ENCODE measurements at regions not wholly inside any gene's neighbourhood (a gene's known extent, or its start where the extent isn't known, plus 50 kb on each side); places are given as distances from the start of the nearest gene placed in this dataset.

DNA sequence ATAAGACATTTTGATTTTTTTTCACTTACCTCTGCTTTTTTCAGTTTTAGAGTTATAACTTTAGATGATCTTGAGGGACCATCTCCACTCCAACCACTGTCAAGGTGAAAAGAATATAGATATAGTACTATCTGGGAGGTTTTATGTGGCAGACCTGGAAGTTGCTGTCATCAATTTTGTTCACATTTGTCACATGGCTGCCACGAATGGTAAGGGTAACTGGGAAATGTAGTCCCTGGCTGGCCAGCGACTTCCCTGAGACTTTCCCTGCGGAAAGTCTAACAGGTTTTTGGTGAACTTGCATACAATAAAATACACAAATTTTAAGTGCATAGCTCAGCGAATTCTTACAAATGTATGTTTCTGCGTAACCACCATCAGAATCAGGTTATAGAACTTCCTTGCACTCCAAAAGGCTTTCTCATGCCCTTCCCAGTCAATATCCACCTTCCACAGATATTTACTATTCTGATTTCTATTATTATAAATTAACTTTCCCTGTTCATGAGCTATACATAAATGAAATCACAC, 121.5 kb downstream of the MAT2B start:
- Mint-ChIP-seq H3K27me3 (peaks cover 0 to 5% (median 0%) of the 10 kb centered on the region in 5 donors), H3K4me3 (no peak overlapping the region), H3K36me3 (no peaks in the 10 kb centered on the region), H3K4me1 (no peaks in the 10 kb centered on the region), H3K9me3 (peaks cover 0 to 10% (median 0%) of the 10 kb centered on the region in 9 donors), H3K27ac (no peak overlapping the region)
- no peak for DNase-seq
- POLR2A ChIA-PET: no interaction called here
- no peak for ATAC-seq

- no peak overlapping the region for H3K4me3 Mint-ChIP-seq
- POLR2A ChIA-PET: no interaction called here
- H3K9me3 Mint-ChIP-seq: peaks cover 0 to 10% (median 1%) of the 10 kb centered on the region in 9 donors
- H3K36me3 Mint-ChIP-seq: no peaks in the 10 kb centered on the region
- peaks cover 0 to 1% (median 0%) of the 10 kb centered on the region in 4 donors for H3K4me1 Mint-ChIP-seq
- no peak for DNase-seq
- H3K27ac Mint-ChIP-seq: no peak overlapping the region
- peaks cover 3 to 16% (median 5%) of the 10 kb centered on the region in 5 donors for H3K27me3 Mint-ChIP-seq
- no peak for ATAC-seq
These were observed 126.4 kb downstream of the MAT2B start for GRCh38 chr5:163631856-163632255.

DNA sequence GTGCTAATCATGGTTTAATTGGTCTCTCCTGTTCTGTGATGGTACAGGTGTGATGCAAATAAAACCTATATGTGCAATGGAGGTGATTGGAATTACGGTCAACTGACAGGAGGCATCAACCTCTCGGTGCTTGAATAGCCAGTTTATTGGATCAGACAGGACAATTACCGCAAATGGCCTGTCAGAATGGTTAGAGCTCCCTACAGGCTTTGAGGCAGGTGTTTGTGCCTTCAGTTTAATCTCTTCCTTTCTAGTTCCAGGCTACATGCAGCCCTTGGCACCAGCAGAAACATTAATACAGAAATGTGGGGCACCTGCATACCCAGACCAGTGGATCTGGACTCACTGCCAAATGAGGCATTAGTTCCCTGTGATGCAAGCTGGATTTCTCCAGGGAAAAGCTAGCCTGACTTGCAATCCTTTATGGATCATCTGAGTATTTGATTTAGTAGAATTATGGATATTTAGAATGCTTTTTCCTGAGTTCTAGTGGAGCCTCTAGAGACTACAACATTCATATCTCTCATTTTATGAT, 128.6 kb downstream of the MAT2B start:
- H3K27me3 Mint-ChIP-seq: peaks cover 3 to 20% (median 8%) of the 10 kb centered on the region in 5 donors
- DNase-seq (no peak), ATAC-seq (no peak)
- H3K36me3 Mint-ChIP-seq: no peaks in the 10 kb centered on the region
- POLR2A ChIA-PET: no interaction called here
- no peak overlapping the region for H3K27ac Mint-ChIP-seq
- H3K4me3 Mint-ChIP-seq: no peak overlapping the region
- H3K4me1 Mint-ChIP-seq: peaks cover 0 to 1% (median 0%) of the 10 kb centered on the region in 4 donors
- peaks cover 0 to 20% (median 3%) of the 10 kb centered on the region in 9 donors for H3K9me3 Mint-ChIP-seq

DNA sequence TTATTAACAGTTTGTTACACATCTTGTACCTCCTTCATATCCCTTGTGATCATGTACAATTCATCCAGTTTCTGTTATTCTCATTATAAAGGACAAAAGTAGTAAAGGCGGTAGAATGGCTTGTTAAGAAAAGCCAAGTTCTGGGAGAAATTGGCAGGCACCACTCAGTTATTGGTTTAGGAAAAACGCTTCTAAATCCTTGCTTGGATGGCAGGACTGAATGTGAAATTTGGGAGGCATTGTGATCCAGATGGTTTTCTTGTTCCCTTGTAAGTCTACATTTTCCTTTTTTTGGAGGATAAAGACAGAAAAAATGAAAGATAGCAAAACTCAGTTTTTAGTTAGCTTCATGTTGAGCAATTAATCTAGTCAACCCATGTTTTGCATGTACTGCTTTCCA, 130.2 kb downstream of the MAT2B start:
- POLR2A ChIA-PET: no interaction called here
- Mint-ChIP-seq H3K27ac (no peak overlapping the region), H3K4me3 (no peak overlapping the region), H3K27me3 (peaks cover 3 to 20% (median 8%) of the 10 kb centered on the region in 5 donors), H3K4me1 (peaks cover 0 to 1% (median 0%) of the 10 kb centered on the region in 4 donors), H3K9me3 (peaks cover 0 to 10% (median 3%) of the 10 kb centered on the region in 9 donors), H3K36me3 (no peaks in the 10 kb centered on the region)
- ATAC-seq (no peak), DNase-seq (no peak)

DNA sequence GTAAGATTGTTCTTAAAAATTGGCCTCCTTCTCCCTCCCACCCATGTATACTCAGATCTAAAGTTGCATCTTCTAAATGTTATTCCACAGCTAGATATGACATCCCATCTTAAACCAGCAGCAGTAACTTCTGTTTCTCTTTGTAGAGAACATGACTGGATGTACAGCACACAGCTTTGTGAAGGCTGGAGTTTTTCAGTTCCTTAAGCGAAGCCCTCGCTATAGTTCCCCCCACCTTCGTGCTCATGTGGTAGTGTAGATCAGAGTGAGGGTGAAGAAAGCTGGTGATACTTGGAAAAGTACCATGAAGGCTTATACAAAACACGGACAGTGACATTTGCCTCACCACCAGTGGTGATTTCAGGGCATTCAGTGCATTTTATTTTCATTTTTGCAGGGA, 137.5 kb downstream of the MAT2B start:
- Mint-ChIP-seq H3K9me3 (peaks cover 0 to 9% (median 1%) of the 10 kb centered on the region in 9 donors), H3K27ac (no peak overlapping the region), H3K36me3 (no peaks in the 10 kb centered on the region), H3K4me1 (no peaks in the 10 kb centered on the region), H3K27me3 (peaks cover 0 to 4% (median under 1%) of the 10 kb centered on the region in 5 donors), H3K4me3 (no peak overlapping the region)
- POLR2A ChIA-PET: no interaction called here
- DNase-seq (no peak), ATAC-seq (no peak)

DNA sequence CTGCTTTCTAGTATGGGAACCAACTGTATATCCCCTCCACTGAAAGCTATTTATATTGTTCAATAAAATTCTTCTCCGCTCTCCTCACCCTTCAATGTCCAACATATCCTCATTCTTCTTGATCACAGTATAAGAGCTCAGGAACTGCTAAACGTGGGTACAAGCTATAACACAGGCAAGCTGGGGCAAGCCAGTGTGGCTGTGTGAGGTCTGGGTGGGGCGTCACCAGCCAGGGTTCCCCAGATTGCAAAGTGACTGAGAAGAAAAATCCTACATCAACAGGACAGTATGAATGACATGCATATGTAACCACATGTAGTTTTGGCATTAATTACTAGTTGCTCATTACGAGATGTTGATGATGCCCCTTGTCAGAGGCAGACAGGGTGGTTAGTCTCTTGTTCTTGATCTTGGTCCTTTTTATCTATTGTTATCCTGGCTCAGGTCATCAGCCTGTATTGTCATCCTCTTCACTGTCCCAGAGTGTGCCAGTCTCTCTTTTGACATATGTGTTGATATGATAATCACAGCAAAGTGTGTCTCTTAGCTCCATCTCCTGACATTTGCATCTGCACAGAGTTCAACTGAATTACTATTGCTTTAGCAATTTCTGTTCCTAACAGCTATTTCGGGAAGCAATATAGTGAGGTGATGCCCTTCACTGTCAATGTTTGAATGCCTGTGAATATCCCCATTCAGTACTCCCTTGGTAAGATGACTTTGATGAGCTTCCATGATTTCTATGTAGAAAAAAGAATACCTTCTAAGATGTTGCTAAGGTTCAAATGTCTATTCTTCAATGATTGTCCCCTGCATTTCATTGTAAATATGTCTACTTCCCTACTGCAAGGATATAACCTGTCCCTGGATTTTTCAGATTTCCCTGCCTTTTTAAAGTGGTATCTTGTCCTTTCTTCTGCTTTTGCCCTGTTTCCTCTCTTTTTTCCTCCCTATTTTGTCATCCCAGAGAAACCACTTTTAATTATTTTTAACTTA, 140.3 kb downstream of the MAT2B start:
- POLR2A ChIA-PET: no interaction called here
- DNase-seq: no peak
- H3K4me1 Mint-ChIP-seq: no peaks in the 10 kb centered on the region
- no peak for ATAC-seq
- H3K4me3 Mint-ChIP-seq: no peak overlapping the region
- no peaks in the 10 kb centered on the region for H3K27me3 Mint-ChIP-seq
- peaks cover 0 to 9% (median 0%) of the 10 kb centered on the region in 9 donors for H3K9me3 Mint-ChIP-seq
- no peak overlapping the region for H3K27ac Mint-ChIP-seq
- no peaks in the 10 kb centered on the region for H3K36me3 Mint-ChIP-seq

DNA sequence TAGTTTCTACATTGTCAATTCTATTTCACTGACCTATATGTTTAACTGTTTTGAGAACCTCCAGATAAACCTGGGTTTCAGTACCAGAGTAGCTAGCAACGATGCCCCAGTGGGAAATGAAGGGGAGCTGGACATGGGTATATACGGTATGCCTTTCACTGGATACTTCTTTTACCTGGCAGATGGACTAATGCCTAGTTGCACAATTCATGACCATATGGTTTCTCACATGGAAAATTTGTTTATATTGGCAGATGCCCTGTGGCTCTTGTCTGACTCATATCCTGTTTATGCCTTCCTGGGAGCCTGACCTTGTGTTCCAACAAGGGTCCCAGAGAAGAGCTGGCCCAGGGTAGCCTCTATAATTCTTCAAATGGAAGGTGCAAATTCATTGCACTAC, 144.1 kb downstream of the MAT2B start:
- POLR2A ChIA-PET: no interaction called here
- Mint-ChIP-seq H3K27me3 (peaks cover 0 to 11% (median 0%) of the 10 kb centered on the region in 5 donors), H3K27ac (no peak overlapping the region), H3K4me1 (no peaks in the 10 kb centered on the region), H3K9me3 (peaks cover 0 to 22% (median 6%) of the 10 kb centered on the region in 9 donors), H3K36me3 (no peaks in the 10 kb centered on the region), H3K4me3 (no peak overlapping the region)
- ATAC-seq (no peak), DNase-seq (no peak)

DNA sequence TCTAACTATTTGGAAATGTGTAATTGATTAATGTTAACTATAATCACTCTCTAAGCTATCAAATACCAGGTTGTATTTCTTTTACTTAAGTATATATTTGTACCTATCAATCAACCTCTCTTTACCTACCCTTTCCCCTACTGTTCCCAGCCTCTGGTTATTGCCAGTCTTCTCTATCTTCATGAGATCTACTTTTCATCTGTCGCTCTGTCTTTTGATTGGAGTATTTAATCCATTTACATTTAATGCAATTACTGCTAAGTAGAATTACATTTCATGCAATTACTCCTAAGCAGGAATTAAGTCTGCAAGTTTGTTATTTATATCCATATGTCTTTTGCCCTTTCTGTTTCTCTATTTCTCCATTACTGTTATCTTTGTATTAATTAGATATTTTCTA, 148.1 kb downstream of the MAT2B start:
- DNase-seq: no peak
- no peak overlapping the region for H3K4me3 Mint-ChIP-seq
- POLR2A ChIA-PET: no interaction called here
- H3K27me3 Mint-ChIP-seq: peaks cover 0 to 14% (median 3%) of the 10 kb centered on the region in 5 donors
- no peak overlapping the region for H3K27ac Mint-ChIP-seq
- ATAC-seq: no peak
- H3K4me1 Mint-ChIP-seq: no peaks in the 10 kb centered on the region
- peaks cover 2 to 16% (median 10%) of the 10 kb centered on the region in 9 donors for H3K9me3 Mint-ChIP-seq
- H3K36me3 Mint-ChIP-seq: no peaks in the 10 kb centered on the region

DNA sequence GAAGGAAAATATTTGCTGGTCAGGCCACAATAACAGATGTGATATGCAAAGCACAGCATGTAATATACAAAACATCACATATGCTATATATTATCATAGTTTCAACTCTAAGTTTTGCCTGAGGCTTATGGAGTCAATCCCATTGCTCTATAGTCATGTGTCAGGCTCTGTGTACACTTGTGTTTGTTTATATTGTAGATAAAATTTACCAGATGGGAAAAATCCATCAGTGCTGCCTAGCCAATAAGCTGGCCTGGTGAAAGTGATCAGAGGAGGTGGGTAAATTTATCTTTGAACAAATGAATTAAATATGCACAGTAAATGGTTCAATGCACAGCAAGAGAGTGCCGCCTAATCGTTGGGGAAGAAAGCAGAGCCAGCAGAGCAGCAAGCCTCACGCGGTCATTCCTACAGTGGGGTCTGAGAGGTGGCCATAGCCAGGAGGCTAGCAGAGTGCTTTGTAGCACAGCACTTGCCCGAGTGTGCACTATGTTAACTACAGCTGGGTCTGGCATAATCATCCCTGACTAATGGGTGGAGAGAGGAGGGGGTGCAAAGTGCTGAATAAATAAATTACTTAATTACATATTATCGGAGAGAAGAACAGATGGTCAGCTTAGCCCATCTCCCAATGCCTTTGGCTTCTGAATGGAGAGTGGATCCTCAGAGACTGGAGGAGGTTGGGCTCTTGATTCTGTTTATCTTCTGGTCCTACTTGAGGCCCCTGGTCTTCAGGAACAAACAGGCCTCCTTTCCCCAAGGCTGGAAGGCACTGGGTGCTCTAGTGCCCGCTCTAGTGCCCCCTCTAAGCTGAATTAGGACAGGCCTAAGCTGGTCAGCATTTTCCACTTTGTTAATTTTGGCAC, 153.5 kb downstream of the MAT2B start:
- H3K27ac Mint-ChIP-seq: no peak overlapping the region

GRCh38 chr5:163659568-163659902, 154.1 kb downstream of the MAT2B start:
- POLR2A ChIA-PET: no interaction called here
- H3K4me1 Mint-ChIP-seq: no peaks in the 10 kb centered on the region
- H3K27ac Mint-ChIP-seq: no peak overlapping the region
- no peaks in the 10 kb centered on the region for H3K36me3 Mint-ChIP-seq
- no peak for DNase-seq
- ATAC-seq: no peak
- peaks cover 0 to 14% (median 4%) of the 10 kb centered on the region in 5 donors for H3K27me3 Mint-ChIP-seq
- peaks cover 0 to 6% (median 0%) of the 10 kb centered on the region in 9 donors for H3K9me3 Mint-ChIP-seq
- no peak overlapping the region for H3K4me3 Mint-ChIP-seq

More for the DNA sequence above, 153.5 kb downstream of the MAT2B start:
- peaks cover 0 to 17% (median 4%) of the 10 kb centered on the region in 5 donors for H3K27me3 Mint-ChIP-seq
- peaks cover 1 to 8% (median 4%) of the 10 kb centered on the region in 9 donors for H3K9me3 Mint-ChIP-seq
- POLR2A ChIA-PET: no interaction called here
- no peak overlapping the region for H3K4me3 Mint-ChIP-seq
- no peaks in the 10 kb centered on the region for H3K36me3 Mint-ChIP-seq
- DNase-seq (no peak), ATAC-seq (no peak)
- no peaks in the 10 kb centered on the region for H3K4me1 Mint-ChIP-seq

- POLR2A ChIA-PET: no interaction called here
- no peak for DNase-seq
- H3K27me3 Mint-ChIP-seq: peaks cover 0 to 14% (median 4%) of the 10 kb centered on the region in 5 donors
- H3K4me3 Mint-ChIP-seq: no peak overlapping the region
- no peaks in the 10 kb centered on the region for H3K4me1 Mint-ChIP-seq
- ATAC-seq: no peak
- H3K36me3 Mint-ChIP-seq: no peaks in the 10 kb centered on the region
- no peak overlapping the region for H3K27ac Mint-ChIP-seq
- H3K9me3 Mint-ChIP-seq: peaks cover 0 to 5% (median 0%) of the 10 kb centered on the region in 9 donors
These were observed 155.1 kb downstream of the MAT2B start for GRCh38 chr5:163660486-163660885.

- H3K4me1 Mint-ChIP-seq: peaks cover 0 to 1% (median 0%) of the 10 kb centered on the region in 4 donors
- ATAC-seq (no peak), DNase-seq (no peak)
- peaks cover 0 to 12% (median 3%) of the 10 kb centered on the region in 5 donors for H3K27me3 Mint-ChIP-seq
- no peak overlapping the region for H3K27ac Mint-ChIP-seq
- H3K36me3 Mint-ChIP-seq: no peaks in the 10 kb centered on the region
- peaks cover 0 to 5% (median 0%) of the 10 kb centered on the region in 9 donors for H3K9me3 Mint-ChIP-seq
- POLR2A ChIA-PET: no interaction called here
- H3K4me3 Mint-ChIP-seq: no peak overlapping the region
These were observed 155.9 kb downstream of the MAT2B start for GRCh38 chr5:163661360-163661759.
